HCT116 (cell line): ENCODE measurements at regions not wholly inside any gene's neighbourhood (a gene's known extent, or its start where the extent isn't known, plus 50 kb on each side); places are given as distances from the start of the nearest gene placed in this dataset.

Experiments
- ATAC-seq: fragments of 200-7000 bp; cut with Tn5 transposase; 2 replicates; pipeline ENCODE4 v1.9.1; 2020; ENCODE audit warnings: mild to moderate bottlenecking, moderate library complexity
- BruUV-seq: library from RNA; stranded (reverse); fragments of 400-500 nt; replicated peaks from 2 replicates; lab custom pipeline; 2021; lab: Mats Ljungman, UMichigan
- CTCF ChIA-PET: fragments of 300-600 bp; sonication (Branson Sonifier 250); formaldehyde crosslinking; loops from one replicate; lab custom pipeline; 2021; ENCODE audit warnings: antibody characterized with exemption; lab: Charles Lee
- POLR2A ChIA-PET: fragments of 300-600, 350-600 bp; sonication (Branson Sonifier 250); formaldehyde crosslinking; loops from one replicate; lab custom pipeline; 2021; ENCODE audit warnings: antibody characterized with exemption; lab: Charles Lee
- RAD21 ChIA-PET, 2 experiments: fragments of 300-600 bp; sonication (Branson Sonifier 250); formaldehyde crosslinking; loops; one replicate each; lab custom pipeline; 2023; ENCODE audit warnings: low total read pairs in 2 of 2; ENCODE audit not compliant: uncharacterized antibody in 2 of 2, unreplicated experiment in 2 of 2, low non-redundant PET in 1 of 2; lab: Charles Lee
- DNase-seq: peaks from one replicate; pipeline ENCODE4 v3.0.0-alpha.2; 2010; ENCODE audit warnings: low read depth, low spot score
- H2AFZ ChIP-seq: fragments of 200-600 bp; shearing (Covaris generic), sonication (generic); 2 replicates; pipeline ENCODE4 v1.6.1; 2017; ENCODE audit warnings: low read depth, mixed run types, mixed read lengths, antibody characterized with exemption, low read length; ENCODE audit not compliant: poor library complexity, severe bottlenecking
- H3K27ac ChIP-seq: 2 replicates; pipeline ENCODE4 v1.5.1; 2012; ENCODE audit warnings: low read depth, low read length
- H3K27me3 ChIP-seq: fragments of 200-600 bp; sonication (generic); 2 replicates; pipeline ENCODE4 v1.6.1; 2016; ENCODE audit warnings: mixed run types, low read length, mixed read lengths; ENCODE audit not compliant: insufficient read depth
- H3K36me3 ChIP-seq, 2 experiments: fragments of 200-500 bp in 1 of 2; fragments of 200-600 bp in 1 of 2; sonication (Bioruptor generic) in 1 of 2; sonication (generic) in 1 of 2; 2 replicates each; pipeline versions ENCODE4 v1.5.1 to v1.6.1; 2014 to 2016; ENCODE audit warnings: low read length in 2 of 2, inconsistent platforms in 1 of 2, mixed read lengths in 1 of 2, mixed run types in 1 of 2; ENCODE audit not compliant: insufficient read depth in 2 of 2, control insufficient read depth in 1 of 2
- H3K4me1 ChIP-seq, 2 experiments: fragments of 200-600 bp in 1 of 2; sonication (generic) in 1 of 2; 2 replicates each; pipeline versions ENCODE4 v1.5.1 to v1.6.1; 2012 to 2017; ENCODE audit warnings: low read length in 2 of 2, inconsistent platforms in 1 of 2, mild to moderate bottlenecking in 1 of 2, mixed read lengths in 1 of 2, mixed run types in 1 of 2, moderate library complexity in 1 of 2; ENCODE audit not compliant: insufficient read depth in 2 of 2, control insufficient read depth in 1 of 2
- H3K4me2 ChIP-seq: fragments of 200-600 bp; sonication (generic); 2 replicates; pipeline ENCODE4 v1.6.1; 2017; ENCODE audit warnings: mixed run types, low read length, mixed read lengths
- H3K4me3 ChIP-seq, 2 experiments: fragments of 200-600 bp in 1 of 2; sonication (generic) in 1 of 2; replicated peaks in 1 of 2; 2 replicates each; pipeline ENCODE4 v1.5.1; 2011 to 2016; ENCODE audit warnings: low read length in 2 of 2, control low read depth in 1 of 2, low read depth in 1 of 2, mild to moderate bottlenecking in 1 of 2, mixed read lengths in 1 of 2, mixed run types in 1 of 2
- H3K79me2 ChIP-seq: fragments of 200-600 bp; sonication (generic); 2 replicates; pipeline ENCODE4 v1.6.1; 2017; ENCODE audit warnings: mild to moderate bottlenecking, mixed run types, low read length, moderate library complexity, mixed read lengths; ENCODE audit not compliant: insufficient read depth
- H3K9ac ChIP-seq: fragments of 200-600 bp; sonication (generic); 2 replicates; pipeline ENCODE4 v1.6.1; 2016; ENCODE audit warnings: low read length, mixed read lengths
- H3K9me2 ChIP-seq: fragments of 200-600 bp; sonication (generic), shearing (Covaris generic); 2 replicates; pipeline ENCODE4 v1.6.1; 2017; ENCODE audit warnings: mixed run types, mild to moderate bottlenecking, moderate library complexity; ENCODE audit not compliant: insufficient read depth
- H3K9me3 ChIP-seq, 2 experiments: fragments of 200-500 bp in 1 of 2; fragments of 200-600 bp in 1 of 2; sonication (Bioruptor generic) in 1 of 2; sonication (generic) in 1 of 2; 2 replicates each; pipeline ENCODE4 v1.6.1; 2014 to 2017; ENCODE audit warnings: low read length in 2 of 2, mixed read lengths in 2 of 2, inconsistent platforms in 1 of 2, low read depth in 1 of 2, mild to moderate bottlenecking in 1 of 2, mixed run types in 1 of 2, moderate library complexity in 1 of 2; ENCODE audit not compliant: control insufficient read depth in 1 of 2, insufficient read depth in 1 of 2
- H4K20me1 ChIP-seq: fragments of 200-600 bp; sonication (generic), shearing (Covaris generic); 2 replicates; pipeline ENCODE4 v1.6.1; 2017; ENCODE audit warnings: mixed run types, mild to moderate bottlenecking, moderate library complexity; ENCODE audit not compliant: insufficient read depth
- ATF3 ChIP-seq: IDR thresholded peaks from 2 replicates; pipeline ENCODE4 v1.6.1; 2012
- CTCF ChIP-seq, 3 experiments: fragments of 200-600 bp in 1 of 3; sonication (generic) in 1 of 3; IDR thresholded peaks in 2 of 3; conservative IDR thresholded peaks in 1 of 3; 2 replicates each; pipeline ENCODE4 v1.5.1; 2012 to 2017; ENCODE audit warnings: low read depth in 2 of 3, low read length in 2 of 3, antibody characterized with exemption in 1 of 3, borderline replicate concordance in 1 of 3, control low read depth in 1 of 3, mild to moderate bottlenecking in 1 of 3, mixed read lengths in 1 of 3, mixed run types in 1 of 3, moderate library complexity in 1 of 3; ENCODE audit not compliant: insufficient read depth in 1 of 3
- EZH2phosphoT487 ChIP-seq: fragments of 200-600 bp; IDR thresholded peaks from 2 replicates; pipeline ENCODE4 v1.6.1; 2018; ENCODE audit warnings: antibody characterized with exemption, borderline replicate concordance
- JUND ChIP-seq: IDR thresholded peaks from 2 replicates; pipeline ENCODE4 v1.6.1; 2012
- POLR2A ChIP-seq: IDR thresholded peaks from 2 replicates; pipeline ENCODE4 v1.7.0; 2011; ENCODE audit warnings: borderline replicate concordance; ENCODE audit not compliant: insufficient read depth, insufficient read length; ENCODE audit errors: extremely low read depth
- POLR2AphosphoS5 ChIP-seq: IDR thresholded peaks from 2 replicates; pipeline ENCODE4 v1.6.1; 2011; ENCODE audit warnings: mild to moderate bottlenecking, low read depth, low read length, moderate library complexity
- RAD21 ChIP-seq: IDR thresholded peaks from 2 replicates; pipeline ENCODE4 v1.6.1; 2012; ENCODE audit warnings: low read depth, mild to moderate bottlenecking
- SIN3A ChIP-seq: IDR thresholded peaks from 2 replicates; pipeline ENCODE4 v1.6.1; 2012; ENCODE audit warnings: low read depth
- SP1 ChIP-seq: IDR thresholded peaks from 2 replicates; pipeline ENCODE4 v1.6.1; 2012; ENCODE audit warnings: low read depth
- TCF7L2 ChIP-seq: IDR thresholded peaks from 2 replicates; pipeline ENCODE4 v1.7.0; 2011; ENCODE audit warnings: borderline replicate concordance, inconsistent platforms; ENCODE audit not compliant: insufficient read depth, insufficient read length; ENCODE audit errors: extremely low read depth
- ZBTB33 ChIP-seq: IDR thresholded peaks from 2 replicates; pipeline ENCODE4 v1.6.1; 2011; ENCODE audit warnings: mild to moderate bottlenecking, low read length, moderate library complexity; ENCODE audit not compliant: insufficient replicate concordance; ENCODE audit errors: extremely low read depth
- intact Hi-C: fragments of 100-400 bp; cut with micrococcal nuclease; formaldehyde crosslinking; loops from 2 replicates; pipeline ENCODE4 v1.10.0; 2022
- TF ChIP-seq, protein P1 (sequence below): IDR thresholded peaks from 2 replicates; pipeline ENCODE4 v1.6.1; 2012

GRCh38 chr17:49899191-49899485 is 51.3 kb upstream of the TAC4 start:
- no peak overlapping the region for H3K9ac ChIP-seq
- no peaks in the 10 kb centered on the region for H3K9me2 ChIP-seq
- no peaks in the 10 kb centered on the region for H3K79me2 ChIP-seq
- H3K27me3 ChIP-seq: peaks cover 7% of the 10 kb centered on the region; the same call in 1 of the 2 replicates
- ChIA-PET RAD21 (interaction anchor here (0.6 to 1.3 kb wide), 5 partner anchors 51 to 99 kb away, joined by 3 to 27 read pairs (median 4); no protein-coding TSS in a partner anchor), POLR2A (interaction anchor here (1.0 to 1.4 kb wide), 3 partner anchors 10 to 98 kb away, joined by 3 to 4 read pairs (median 3); no protein-coding TSS in a partner anchor), CTCF (interaction anchor here (0.6 to 3.5 kb wide), 8 partner anchors 12 to 98 kb away, joined by 3 to 100 read pairs (median 4); partner anchors contain the start of gene DLX3)
- TF ChIP-seq JUND (no peak), RAD21 (peak; percentile 85), SIN3A (no peak), TCF7L2 (no peak), POLR2AphosphoS5 (no peak), SP1 (no peak), CTCF (IDR thresholded peaks at IDR 0.05 in 2 of 3, conservative IDR thresholded peaks at IDR 0.05 in 1 of 3; ENCODE audit: borderline replicate concordance in 1 of 3, insufficient read depth in 1 of 3, low read depth in 2 of 3, low read length in 2 of 3) (peak; percentile 58 to 71 (median 62)), ZBTB33 (no peak), POLR2A (no peak), EZH2phosphoT487 (no peak), ATF3 (no peak)
- TF ChIP-seq, protein P1, sequence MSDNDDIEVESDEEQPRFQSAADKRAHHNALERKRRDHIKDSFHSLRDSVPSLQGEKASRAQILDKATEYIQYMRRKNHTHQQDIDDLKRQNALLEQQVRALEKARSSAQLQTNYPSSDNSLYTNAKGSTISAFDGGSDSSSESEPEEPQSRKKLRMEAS: no peak
- ATAC-seq (peak; percentile 73), DNase-seq (peak; percentile 48)
- H4K20me1 ChIP-seq: no peaks in the 10 kb centered on the region
- no peaks in the 10 kb centered on the region for H3K36me3 ChIP-seq
- H3K4me2 ChIP-seq: no peak overlapping the region
- peaks cover 28 to 40% of the 10 kb centered on the region in 2 experiments for H3K4me1 ChIP-seq
- no TSS peak for BruUV-seq
- no peak overlapping the region for H3K27ac ChIP-seq
- peak overlapping the region; percentile 20 for H2AFZ ChIP-seq
- intact Hi-C loops: loop anchor here (1.0 kb wide), 1 partner anchor 97 kb away; no protein-coding TSS in a partner anchor
- H3K4me3 ChIP-seq: no peak overlapping the region
- no peaks in the 10 kb centered on the region for H3K9me3 ChIP-seq
